NCI-H748 (cell line): ENCODE measurements at regions not wholly inside any gene's neighbourhood (a gene's known extent, or its start where the extent isn't known, plus 50 kb on each side); places are given as distances from the start of the nearest gene placed in this dataset.

Experiments
- DNase-seq: peaks from one replicate; lab custom pipeline; 2025; ENCODE audit not compliant: unreplicated experiment; lab: John Stamatoyannopoulos, UW

DNA sequence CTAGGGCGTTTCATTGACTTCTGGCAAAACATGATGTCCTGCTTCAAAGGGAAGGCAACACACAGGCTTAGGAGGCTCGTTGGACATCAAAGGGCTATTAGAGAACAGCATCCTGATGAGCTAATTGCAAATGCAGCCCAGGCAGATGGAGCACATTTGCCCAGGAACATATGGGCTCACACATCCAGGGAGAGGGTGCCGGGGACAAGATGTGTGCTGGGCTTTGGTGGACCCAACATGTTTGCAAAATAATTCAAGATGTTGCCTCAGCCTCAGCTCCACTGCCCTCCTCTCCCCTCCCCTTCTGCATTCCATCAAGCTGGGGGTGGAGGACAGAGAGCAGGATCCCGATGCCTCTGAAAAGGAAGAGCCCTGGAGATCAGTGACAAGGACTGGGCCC is 217.1 kb upstream of the ZMIZ1 start:
- no peak for DNase-seq

DNA sequence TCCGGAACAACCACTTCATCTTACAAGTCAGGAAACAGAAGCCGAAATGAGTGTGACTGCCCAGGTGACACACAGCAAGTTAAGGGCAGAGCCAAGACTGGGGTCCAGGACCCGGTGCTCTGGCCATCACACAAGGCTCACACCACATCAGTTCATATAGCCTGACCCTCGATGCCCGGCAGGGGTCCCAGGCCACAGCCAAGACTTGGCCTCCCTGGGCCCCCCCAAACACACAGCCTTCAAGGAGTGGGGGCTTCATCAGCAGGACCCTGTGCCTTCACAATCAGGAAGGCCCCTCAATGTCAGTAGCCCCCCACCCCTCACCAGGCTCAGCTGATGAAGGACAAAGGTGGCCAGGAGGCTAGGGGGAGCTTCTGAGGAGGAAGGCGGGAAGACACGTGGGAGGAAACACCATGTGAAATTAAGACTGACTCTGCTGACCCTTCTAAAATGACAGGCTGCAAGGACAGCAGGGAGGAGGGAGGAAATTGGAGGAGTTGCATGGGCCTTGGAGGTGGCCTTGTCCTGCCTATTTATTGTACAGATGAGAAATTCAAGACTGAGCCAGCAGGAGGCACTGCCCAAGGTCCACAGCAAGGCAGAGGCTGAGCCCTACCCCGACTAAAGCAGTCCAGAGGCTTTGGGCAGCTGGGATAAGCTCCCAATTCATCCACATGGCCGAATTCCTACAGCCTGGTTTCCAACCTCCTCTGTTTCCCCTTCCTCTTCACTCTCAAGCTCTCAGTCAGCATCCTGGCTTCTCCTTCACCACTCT is 216.1 kb upstream of the ZMIZ1 start:
- no peak for DNase-seq

DNA sequence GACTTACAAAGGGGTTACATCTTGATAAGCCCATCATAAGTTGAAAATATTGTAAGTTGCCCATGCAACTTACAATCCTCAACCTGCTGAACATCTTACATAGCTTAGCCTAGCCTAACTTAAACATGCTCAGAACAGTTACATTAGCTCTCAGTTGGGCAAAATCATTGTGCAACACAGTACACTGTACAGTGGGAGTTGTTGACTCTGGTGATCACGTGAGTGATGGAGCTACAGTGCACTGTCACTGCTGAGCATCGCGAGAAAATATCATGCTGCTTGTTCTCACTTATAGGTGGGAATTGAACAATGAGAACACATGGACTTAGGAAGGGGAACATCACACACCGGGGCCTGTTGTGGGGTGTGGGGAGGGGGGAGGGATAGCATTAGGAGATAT is 214.9 kb upstream of the ZMIZ1 start:
- DNase-seq, result no peak

DNA sequence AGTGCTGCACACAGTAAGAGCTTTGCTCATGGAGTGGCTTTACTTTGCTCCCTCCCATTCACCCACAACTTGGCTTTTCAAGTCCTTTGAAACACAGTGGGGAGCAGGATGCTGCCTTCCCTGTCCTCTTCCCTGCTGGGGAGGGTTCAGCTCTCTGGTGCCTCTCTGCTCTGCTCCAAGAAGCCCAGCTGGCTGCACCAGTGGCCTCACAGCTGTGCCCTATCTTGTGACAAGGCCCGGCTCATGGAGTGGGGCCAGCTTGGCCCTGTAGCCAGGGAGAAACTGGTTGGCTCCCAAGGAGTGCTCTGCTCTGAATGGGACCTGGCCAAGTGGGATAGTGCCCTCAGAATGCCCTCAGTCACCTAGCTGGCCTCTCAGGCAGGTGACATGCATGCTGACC is 212.3 kb upstream of the ZMIZ1 start:
- DNase-seq, result no peak

DNA sequence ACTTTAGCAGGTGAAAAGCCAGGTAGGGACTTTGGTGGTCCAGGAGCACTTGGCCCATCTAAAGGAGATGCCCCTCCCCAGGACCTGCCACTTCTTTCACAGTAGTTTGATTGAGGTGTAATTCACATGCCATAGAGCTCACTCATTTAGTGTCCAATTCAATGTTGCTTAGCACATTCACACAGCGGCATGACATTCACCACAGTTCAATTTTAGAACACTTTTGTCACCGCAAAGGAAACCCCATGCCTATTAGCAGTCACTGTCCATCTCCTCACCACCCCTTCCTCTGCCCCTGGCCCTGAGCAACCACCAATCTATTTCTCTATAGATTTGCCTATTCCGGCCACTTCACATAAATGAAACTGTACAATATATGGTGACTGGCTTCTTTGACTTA is 211.6 kb upstream of the ZMIZ1 start:
- DNase-seq, result no peak

DNA sequence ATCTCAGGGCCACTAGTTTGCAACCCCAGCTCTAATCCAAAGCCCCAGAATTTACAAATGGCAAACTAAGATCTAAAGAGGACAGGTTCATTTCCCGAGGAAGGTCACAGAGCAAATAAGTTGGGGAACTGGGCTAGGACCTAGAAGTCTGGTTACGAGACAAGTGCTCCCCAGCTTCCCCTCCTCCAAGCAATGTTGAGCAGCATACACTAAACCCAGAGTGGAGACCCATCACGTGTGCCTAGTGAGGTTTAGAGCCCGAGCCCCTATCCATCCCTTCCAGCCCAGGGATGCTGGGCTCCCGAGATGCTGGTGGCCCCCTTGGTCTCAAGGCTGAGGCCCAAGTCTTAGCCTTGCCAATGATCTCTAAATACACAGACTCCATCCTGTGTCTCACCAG is 209.5 kb upstream of the ZMIZ1 start:
- no peak for DNase-seq

DNA sequence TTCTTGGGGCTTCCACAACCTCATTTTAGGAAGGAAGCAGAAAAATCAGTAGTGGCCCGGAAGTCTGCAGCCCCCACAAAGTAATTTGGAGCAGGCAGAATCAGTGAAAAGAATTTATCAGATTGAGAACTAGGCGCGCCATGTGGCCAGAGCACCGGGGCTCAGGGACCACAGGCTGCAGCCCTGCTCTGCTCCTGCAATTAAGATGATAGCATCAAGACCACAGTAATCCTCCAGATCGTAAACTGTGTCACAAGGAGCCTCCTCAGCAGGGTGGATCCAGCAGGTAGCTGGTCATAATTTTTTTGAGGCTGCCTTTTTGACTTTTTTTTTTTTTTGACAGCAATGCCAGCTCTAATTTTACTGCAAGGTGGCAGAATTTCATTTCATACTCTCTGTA is 209.0 kb upstream of the ZMIZ1 start:
- DNase-seq, result no peak

DNA sequence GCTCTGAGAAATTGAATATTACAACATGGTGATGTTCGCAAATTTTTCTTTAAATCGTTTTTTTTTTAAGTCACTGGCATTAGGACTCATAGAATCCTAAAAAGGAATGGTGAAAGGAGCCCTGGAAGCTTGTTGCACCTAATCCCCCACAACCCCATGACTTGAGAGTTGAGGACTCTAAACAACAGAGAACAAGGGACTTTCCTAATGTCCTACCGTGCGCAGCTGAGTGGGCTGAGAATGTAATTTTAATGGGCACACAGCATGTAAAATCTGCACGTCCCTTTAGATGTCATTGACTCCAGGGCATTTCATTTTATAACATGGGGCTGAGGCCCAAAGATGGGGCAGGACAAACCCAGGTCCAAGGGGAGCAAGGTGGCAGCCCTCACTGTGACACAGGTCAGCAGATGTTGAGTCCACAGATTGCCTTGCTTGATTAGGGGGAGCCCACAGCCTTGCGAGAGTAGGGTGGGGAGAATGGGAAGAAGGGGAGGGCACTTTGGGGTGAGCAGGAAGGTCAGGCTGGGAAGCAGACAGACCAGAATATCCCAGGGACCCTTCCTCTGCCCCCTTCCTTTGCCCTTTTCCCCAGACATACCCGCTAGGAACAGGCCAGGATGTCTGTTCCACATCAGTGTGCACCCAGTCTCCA is 208.4 kb upstream of the ZMIZ1 start:
- no peak for DNase-seq

DNA sequence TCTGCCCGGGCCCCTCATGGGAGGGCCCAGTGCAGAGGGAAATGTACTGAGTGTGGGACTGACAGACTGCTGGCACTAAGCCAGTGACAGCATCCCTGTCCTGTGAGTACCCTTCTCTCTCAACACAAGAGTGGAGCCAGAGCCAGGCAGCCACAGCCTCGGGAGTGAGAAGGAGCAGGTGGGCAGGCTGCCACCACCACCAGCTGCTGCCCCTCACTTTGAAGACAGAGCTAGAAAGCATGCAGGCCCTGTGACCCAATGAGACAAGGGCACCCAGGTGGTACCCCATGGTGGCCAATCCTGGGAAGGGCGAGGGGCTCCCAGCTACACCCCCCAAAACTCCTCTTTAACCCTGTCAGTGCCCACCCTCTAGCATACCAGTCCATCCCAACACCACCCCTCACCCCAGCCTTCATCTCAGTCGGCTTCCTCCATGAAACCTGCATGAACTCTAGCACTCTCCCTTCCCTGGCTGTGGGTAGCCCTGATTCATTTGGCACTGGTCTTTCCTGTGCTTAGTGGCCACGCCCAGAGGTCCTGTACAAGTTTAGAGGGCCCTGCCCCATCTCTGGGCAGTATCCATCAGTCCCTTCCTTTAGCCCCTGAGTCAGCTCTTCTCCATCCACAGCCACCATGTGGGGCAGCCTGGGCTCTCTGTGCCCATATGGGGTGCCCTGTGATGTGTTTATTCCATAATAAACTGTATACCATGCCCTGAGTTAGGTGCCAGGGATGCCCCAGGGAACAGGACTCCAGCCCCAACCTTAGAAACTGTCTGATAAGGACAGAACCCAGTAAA is 207.0 kb upstream of the ZMIZ1 start:
- no peak for DNase-seq

DNA sequence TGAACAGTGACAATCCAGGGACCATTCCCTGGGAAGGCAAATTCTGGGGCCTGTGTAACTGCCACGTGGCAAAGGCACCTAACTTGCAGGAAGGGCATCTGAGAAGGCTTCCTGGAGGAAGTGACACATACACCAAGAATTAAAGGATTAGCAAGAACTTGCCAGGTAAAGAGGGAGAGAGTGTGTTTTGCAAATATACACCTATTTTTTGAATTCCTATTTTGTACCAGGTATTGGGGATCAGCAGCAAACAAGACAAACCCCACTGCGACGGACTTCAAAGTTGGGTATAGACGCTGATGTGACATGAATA is 206.5 kb upstream of the ZMIZ1 start:
- no peak for DNase-seq

DNA sequence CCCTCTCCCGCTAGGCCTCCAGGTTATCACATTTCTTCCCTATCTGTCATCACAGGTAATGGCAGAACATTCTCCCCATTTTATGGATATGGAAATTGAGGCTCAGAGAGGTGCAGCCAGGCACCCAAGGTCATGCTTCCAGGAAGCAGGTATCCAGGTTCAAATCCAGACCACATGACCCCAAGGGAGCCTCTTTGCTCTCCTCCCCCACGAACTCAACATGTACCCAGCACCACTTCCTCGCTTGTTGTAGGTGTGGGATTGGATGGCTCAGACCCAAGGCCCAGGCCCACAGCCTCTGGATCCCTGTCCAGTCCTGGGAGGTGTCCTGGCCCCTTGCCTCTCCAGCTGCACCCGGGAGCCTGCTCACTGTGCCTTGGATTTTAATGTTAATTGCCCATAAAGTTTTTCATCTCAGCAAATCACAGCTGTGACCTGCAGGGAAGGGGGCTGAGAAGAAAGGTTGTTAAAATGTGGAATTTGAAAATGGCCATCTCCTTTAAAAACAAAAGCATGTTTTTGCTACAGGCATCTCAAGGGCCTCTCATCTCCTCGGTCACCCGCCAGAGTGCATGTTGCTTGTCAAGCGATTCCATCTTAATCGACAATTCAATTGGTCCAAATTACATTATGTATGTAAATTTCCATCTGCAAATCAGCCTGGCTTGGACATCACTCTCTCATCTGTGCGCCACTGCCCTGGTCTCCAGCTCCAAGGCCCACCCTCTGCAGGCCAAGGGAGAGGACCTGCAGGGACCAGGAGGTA is 205.4 kb upstream of the ZMIZ1 start:
- DNase-seq, result no peak

DNA sequence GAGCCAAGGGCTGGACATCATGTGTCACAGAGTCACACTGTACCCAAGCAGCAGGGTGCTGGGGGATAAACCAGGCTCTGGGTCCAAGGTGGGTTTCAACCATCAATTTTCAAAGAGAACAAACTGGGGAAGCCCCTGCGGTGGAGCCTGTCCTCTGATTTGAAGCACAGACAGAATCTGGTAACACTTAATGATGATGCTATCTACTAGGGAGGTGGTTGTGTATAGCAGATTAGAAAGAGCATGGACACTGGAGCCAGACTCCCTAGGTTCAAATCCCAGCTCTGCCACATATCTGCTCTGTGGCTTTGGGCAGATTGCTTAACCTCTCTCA is 204.9 kb upstream of the ZMIZ1 start:
- DNase-seq, result no peak

DNA sequence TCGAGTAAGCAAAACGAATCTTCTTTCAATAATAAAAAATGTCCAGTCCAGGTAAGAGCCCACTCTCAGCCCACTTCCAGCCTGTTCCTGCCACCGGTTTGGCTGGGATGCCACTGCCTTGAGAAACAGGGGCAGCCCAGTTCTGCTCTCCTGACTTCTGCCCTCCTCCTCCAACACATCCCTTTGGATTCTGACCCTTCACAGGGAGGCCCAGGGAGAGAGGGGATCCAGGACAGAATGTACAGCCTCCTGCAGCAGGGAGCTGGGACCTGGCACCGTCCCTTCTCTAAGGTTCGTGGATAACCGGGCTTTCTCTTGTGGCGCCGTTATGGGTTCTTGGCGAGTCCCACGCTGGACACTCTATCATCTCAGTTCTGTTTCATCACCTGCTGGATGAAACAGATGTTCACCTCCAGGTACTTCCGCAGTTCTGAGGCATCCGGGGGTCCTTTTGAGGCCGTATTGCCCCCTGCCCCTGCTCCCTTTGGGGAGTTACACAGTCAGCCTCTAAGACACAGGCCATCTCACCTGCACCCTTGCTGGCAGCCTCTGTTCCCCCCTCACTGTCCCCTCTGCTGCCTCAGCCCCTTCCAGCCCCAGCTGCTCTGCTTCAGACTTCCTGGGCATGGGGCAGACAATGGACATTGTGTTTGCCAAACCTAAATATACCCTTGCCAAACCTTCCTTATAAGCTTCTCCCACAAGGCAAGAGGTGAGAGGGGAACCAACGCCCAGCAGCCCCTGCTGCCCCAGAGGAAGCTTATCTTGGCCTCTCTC is 203.8 kb upstream of the ZMIZ1 start:
- DNase-seq, result no peak

DNA sequence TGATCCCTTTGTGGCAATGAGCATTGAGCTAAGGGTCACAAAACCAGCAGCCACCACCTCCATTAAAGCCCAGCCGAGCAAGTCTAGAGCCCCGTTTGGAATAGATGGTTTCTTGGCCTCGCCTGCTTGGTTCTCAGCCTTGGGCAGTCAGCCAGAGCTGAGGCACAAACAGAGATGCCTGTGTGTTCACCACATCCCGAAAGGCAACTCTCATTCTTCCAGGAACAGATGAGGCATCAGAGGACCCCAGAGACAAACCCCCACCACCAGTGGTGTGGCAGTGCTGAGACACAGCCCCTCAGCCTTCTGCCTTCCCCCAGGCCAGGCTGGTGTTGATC is 203.3 kb upstream of the ZMIZ1 start:
- DNase-seq, result no peak

DNA sequence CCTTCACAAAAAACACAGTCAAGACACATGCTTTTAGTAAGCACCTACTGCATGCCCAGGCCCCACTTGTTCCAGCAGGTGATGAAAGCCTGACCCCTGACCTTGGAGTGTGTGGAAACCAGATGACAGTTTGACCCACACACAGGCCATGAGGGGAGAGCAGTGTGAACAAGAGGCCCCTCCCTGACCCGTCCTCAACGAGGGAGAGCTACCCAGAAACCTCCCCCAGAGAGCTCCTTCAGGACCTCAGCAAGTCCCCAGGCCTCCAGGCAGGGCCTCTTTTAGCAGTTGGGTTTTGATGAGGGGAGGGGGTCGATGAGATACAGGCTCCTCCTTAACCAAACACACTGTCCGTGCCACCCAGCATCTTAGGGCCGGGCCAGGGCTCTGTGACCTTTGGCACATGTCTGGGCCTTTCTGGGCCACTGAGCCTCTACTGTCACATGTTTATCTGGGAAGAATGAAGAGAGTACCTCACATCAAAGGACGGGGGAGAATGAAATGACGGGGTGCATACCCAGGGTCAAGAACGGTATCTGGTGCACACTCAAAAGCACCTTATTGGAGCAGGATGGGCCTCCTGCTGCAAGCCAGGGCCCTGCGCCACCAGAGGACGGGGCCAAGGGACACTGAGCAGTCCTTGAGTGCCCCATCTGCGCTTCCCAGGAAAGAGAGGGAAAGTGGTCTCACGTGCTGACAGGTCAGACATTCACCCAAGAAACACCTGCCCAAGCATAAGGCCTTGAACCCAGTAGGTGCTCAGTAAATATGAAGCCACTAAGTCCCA is 202.6 kb upstream of the ZMIZ1 start:
- no peak for DNase-seq

DNA sequence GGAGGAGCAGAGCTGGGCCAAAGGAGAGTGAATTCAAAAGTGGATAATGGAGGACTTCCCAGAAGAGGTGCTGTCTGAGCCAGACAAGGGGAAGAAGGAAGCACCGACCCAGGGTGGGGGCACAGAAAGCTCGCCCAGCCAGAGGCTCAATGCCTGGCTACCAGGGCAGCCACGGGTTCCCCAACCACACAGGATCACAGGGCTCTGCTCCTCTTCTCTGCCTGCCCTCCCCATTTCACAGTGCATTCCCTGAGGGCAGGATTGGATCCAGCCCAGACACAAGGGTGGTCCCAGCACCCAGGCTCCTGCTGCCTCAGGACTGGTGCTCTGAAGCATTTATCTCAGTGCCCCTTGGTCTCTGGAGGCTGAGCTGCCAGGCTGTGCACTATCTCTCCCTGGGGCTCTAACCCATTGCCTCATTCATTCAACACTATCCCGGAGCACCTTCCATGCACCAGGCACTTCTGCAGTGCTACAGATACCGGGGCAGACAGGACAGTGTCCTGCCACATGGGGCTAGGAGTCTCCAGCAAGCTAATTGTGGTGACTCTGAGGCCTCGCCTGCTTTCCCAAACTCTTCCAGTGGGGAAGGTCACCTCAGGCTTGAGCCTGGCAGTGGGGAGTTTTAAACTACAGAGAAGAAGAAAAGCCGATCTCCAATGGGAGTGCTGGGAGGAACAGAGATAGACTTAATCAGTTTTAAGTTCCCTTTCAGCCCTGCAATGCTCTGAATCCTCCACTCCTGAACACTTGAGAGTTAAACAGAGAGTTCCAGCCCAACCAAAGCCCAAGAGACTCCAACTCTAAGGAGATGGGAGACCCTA is 201.8 kb upstream of the ZMIZ1 start:
- no peak for DNase-seq

DNA sequence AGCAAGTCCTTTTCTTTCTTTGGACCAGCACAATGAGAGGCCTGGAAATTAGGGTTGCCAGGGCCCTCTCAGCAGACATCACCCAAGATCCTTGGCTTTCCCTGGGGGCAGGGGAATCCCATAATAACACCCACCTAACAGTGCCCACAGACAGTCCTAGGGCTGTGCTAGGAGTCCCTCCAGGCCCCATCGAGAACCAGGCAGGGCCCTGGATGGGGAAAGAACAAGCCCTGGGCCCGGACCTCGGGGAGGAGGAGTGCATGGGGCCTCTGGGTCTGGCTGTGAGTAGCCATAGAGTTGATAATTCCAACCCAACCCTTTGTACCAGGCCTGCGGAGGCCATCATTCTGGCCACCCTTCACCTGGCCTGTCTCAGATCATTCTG is 201.2 kb upstream of the ZMIZ1 start:
- no peak for DNase-seq

DNA sequence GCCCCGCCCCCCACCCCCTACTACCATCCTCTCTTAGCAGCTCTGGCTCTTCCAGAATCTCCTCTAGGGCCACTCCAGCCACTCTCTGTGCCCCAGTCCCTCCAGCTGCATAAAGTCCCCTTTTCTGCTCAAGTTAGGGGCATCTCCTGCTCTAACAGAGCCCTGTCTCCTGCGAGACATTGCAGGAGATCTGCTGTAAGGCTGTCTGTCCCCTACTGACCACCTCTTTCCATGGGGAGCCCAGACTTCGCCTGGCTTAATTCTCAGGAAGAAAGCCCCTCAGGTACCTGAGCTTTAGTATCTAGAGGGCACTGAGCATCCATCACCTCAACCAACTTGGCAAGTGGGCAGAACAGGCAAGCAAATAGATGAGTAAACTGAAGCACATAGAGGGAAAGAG is 200.7 kb upstream of the ZMIZ1 start:
- DNase-seq, result no peak

DNA sequence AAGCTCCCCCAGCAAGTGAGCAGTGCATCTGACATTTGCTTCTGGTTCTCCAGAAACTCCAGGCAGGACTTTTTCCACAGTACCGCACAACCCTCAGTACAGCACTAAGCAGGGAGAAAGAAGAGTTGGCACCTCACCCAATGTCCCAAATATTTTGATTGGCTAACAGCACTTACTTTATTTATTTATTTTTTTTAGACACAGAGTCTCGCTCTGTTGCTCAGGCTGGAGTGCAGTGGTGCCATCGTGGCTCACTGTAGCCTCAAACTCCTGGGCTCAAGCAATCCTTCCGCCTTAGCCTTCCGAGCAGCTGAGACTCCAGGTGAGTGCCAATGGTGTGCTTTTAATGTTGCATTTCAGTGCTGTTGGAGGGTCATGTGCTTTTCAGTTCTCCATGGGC is 200.3 kb upstream of the ZMIZ1 start:
- DNase-seq, result no peak

DNA sequence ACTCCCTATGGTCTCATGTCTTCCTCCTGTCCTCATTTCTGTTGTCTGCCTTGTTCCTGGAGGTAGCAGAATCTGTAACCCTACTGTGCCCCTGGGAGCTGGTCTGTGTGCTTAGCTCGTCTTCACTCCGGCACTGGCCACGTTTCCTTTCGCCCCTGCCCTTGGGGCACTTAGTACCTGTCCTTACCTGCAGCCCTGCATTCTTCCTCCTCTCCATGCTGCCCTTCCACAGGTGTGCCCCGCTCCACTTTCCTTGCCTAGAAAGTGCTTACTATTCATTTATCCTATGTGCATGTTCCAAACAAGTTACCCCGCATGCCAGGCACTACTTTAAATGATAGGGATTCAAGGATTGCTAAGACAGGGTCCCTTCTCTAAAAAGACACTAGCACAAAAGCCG is 199.9 kb upstream of the ZMIZ1 start:
- DNase-seq, result no peak
